Glomerular visceral epithelial cell (primary cell): ENCODE measurements at regions not wholly inside any gene's neighbourhood (a gene's known extent, or its start where the extent isn't known, plus 50 kb on each side); places are given as distances from the start of the nearest gene placed in this dataset.
"Not testable (repeated sequence)": the region's sequence is repeated elsewhere in the genome, so short reads cannot be mapped to it uniquely, and the experiment has no call there.

Source experiments
- DNase-seq: peaks from one replicate; pipeline ENCODE4 v3.0.0-alpha.2; 2016; ENCODE audit errors: extremely low spot score

DNA sequence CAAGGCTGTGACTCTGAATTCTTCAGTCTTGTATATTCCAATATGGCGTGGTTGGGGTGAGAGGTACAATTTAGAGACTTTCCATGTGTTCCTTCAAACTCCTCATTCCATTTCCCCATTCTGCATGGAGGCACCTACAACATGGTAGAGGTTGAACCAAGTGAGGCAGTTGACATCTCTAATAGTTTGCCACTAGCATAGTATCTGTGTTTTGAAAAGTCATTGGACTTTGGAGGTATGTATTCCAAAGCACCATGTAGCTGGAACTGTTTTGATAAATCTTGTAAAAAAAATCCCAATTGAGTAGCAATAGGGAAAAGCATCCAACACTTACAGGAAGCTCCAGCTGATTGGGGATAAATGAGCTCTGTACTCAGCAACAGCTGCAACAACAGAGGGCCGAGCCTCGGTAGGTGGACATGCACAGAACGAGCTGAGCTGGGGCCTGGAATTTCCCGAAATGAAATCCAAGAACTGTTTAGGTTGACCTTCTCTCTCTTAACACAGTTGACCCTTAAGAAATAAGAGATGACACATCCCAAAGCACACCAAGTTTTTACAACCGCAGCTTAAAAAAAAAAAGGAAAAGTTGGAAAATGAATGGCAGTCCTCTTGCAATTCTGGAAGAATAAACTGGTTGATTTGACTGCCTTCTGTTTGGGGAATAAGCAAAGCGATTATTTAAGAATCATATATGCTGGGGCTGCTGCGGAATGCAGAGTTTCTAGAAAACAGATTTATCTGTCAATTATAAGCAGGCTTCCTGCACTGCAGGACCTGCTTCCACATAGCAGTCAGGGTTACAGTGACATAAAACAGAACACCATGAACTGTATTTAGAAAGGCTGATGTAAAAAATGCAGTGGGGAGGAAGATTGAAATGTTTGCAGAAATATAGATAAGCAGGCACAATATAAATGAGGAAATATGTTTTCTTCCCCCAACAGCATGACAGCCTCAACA, 194.6 kb upstream of the KRR1 start:
- peak; percentile 93 for DNase-seq

DNA sequence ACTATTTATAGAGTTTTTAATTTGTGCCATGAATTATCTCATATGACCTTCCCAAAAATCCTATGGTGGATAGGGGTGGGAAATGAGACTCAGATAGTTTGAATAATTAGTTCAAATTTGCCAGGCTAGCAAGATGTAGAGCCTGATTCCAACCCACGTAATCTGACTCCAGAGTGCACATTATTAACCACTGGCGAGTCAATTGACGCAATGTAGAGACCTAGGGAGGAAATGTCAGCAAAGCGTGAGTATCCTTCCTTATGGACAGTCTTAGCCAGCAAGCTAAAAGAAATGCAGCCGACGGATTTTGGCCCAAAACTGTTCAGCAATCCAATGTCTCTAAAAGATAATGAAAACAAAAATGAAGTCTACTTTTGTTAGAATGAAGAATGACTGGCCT, 193.3 kb upstream of the KRR1 start:
- no peak for DNase-seq

DNA sequence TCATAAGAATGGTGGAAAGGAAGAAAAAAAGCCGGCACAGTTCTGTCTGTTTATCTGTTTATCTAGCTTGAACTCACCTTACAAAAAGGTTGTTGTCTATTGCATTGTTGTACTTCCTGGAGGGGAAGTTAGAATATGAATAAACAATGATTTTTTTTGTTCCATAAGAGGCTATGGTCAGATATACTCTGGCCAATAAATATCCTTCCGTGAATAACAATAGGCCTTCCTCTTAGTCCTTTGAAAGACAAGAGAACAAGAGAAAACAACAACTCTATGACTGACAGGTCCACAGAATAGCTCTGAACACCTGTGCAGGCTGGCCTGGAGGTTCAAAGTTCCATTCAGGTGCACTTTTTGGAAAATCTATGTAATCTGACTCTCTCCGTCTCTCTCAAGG, 192.8 kb upstream of the KRR1 start:
- no peak for DNase-seq

DNA sequence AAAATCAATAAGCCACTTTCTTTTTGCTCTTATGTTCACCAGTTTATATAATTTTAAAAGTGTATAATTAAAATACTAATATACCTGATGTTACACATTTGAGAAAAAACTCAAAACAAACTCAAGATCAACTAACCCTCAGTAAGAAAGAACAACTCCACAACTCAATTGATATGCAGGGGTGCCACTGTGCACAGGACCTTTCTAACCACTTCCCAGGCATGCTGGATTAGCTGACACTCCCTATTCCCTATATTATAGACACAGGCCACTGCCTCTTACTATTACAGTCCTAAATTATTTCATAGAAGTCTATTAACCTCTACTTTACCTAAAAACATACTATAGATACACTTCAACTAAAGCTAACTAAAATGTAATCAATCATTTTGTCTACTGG, 191.7 kb upstream of the KRR1 start:
- no peak for DNase-seq

DNA sequence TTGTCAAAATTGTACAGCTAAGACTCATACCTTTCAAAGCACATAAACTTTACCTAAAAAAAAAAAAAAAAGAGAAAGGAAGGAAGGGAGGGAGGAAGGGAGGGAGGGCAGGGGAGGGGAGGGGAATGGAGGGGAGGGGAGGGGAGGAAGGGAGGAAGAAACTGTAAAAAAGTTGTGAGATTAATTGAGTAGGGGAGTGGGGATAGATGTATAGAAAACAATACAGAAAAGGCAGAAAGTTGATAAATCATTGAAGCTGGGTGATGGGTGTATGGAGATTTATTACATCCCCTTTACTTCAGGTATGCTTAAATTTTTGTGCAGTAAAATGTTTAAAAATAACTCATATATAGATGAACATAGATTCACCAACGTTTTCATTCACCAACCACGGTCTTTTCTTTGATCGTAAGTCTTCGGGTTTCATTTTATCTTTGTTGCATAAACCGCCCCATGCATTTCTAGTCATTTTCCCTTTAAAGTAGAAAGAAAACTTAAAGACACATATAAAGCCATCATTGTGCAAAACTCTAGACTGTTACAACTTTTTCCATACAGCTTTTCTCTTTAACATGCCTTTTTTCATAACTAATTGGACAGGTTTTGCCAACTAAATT, 191.2 kb upstream of the KRR1 start:
- no peak for DNase-seq

DNA sequence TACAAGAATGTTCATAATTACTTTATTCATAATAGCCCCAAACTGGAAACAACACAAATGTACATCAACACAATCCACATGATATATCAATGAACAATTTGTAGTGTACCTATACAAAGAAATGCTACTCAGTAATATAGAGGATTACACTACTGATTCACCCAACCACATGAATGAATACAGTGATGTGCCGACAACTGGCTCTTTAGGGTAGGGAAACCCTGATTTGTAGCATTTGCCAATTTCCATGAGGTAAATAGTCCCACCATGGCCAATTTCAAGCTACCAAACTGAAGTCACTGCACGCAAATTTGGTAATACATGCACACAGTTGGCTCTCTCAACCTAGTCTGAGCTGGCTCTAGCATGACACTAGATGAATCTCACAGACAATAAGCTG, 190.4 kb upstream of the KRR1 start:
- DNase-seq: no peak

DNA sequence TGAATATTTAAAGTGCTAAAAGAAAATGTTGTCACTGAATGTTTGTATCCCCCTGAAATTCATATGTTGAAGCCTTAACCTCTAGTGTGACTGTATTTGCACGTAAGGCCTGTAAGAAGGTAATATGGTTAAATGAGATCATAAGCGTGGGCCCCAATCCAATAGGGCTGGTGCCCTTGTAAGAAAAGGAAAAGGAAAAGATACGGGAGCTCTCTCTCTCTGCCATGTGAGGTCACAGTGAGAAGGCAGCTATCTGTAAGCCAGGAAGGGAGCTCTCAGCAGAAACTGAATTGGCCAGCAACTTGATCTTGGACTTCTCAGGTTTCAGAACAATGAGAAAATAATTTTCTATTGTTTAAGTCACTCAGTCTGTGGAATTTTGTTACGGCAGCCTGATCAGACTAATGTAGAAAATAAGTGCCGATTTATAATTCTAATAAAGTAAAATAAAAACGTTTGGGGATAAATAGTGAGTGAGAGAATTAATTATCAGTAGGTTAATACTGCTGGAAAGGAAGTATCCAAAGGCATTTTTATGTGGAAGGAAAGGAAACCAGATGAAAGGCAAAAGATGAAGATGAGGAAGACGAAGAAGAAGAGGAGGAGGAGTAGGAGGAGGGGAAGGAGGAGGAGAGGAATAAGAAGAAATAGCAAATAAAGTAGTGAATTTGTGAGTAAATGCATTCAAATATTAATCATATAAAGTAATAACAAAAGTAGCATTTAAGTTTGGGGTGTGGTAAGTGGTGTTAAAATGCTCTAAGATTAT, 188.5 kb upstream of the KRR1 start:
- no peak for DNase-seq

DNA sequence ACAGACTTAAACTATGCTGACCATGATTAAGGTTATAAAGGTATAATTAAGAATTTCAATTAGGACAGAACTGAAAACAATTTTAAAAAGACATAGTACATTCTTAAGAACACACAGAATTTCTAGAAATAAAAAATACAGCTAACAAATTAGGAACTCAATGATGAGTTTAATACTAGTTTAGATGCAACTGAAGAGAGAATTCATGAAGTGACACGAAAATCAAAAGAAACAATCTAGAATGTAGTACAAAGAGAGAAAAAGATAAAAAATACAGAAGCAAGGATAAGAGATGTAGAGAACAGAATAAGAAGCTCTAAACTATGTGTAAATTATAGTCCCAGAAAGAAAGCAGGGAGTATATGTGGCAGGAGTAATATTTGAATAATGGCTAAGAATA, 187.8 kb upstream of the KRR1 start:
- no peak for DNase-seq

DNA sequence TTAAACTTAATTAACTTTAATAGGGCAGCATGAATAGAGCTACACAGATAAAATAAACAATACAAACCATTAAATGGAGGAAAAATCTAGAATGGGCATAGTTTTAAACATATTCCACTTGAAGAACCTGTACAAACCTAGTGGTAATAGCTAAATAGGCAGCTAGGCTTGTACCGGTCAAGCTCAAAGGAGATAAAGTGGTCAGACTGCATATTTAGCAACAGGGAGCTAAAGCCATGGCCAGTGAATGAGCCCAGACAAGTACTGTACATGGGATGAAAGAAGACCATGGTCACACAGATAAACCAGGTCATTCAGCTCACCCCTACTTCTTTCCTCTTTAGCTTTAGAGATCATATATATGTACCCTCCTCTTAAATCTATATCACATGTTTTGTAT, 186.6 kb upstream of the KRR1 start:
- DNase-seq: no peak

DNA sequence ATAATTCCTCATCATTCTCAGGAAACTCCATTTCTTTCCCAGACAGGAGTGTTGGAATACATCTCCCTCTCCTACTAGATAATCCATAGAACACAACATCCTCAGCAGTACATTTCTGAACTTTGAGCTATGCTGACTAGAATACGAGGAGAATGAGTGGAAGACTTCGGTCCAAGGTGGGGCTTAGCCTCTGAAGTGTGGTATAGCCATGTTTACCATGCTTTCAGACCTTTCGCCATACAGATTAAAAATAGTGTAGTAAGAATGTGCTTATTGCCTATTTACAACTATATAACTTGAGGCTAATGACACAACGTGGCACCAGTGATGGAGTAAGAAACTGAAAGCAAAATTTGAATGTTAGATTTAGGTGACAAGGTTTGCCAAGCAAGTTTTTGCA, 184.5 kb upstream of the KRR1 start:
- DNase-seq: no peak

DNA sequence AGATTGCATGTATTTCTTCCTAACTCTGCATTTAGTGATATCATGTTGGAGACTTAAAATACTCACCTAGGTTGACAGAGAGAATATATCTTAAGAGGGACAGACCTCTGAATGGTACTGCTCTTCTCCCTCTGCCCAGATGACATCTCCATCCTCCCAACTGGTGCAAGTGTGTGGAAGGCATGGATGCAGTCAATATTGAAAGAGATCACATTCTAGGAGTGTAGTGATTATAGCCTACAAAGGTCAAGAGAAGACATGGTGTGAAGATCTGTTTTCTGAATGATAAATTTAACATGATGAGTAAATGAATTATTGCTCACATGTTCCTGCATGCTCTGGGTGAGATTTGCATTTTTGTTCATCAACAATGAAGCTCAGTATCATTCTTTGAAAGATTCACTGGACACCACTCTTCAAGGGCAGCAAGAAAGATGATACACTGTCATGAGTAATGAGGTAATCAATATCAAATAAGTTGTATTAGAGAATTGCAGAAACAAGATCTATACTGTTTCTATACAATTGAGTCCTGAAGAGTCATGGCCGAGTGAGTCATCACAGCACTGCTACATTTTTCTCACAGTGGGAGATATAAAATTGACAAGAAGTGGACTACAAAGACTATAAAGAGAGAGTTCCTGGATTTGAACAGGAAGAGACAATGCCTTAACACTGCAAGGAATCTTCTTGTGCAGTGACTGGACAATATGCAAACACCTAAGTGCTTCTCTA, 183.3 kb upstream of the KRR1 start:
- DNase-seq: no peak

DNA sequence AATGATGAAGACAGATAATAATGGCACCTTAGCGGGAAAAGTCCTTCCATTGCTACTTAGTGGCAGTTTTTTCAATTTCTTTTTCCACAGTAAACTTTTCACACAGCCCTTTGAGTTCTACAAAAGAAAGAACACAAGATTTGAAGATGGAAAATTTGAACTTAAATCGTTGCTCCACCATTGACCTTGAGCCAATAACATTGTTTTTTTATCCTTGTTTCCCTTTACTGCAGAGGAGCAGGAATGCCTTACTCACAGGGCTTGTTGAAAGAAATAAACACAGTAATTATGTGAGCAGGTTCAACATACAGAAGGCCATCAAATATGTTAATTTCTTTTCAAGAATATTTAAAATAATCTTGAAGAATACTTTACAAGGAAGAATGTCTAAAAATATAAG, 181.5 kb upstream of the KRR1 start:
- DNase-seq: no peak

DNA sequence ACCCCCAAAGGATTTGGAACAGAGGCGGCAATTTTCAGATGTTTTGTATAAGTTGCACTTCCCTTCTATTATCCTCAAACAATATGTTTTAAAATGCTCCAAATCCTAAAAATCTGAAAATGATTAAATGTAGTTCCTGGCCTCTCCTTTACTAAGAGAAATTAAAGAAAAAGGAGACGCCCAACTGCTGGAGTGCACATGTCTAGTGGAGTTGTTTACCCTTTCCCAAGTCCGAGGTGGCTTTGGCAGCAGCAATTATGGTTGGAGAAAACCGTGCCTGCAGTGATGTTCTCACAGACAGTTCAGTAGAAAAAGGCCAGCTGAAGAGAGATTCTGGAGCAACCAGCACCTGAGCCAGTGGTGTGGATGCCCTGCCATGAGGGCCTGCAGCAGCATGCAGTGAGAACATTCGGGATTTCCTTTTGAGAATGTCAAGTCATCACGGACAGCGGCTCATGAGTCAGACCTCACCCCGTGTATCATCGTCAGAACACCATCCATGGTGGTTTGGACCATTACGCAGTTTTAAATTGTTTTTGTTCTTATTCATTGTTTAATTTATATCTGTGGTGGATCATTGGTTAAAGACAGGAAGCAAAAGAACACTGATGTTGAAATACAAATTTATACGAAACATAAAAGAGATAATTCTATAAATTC, 179.0 kb upstream of the KRR1 start:
- DNase-seq: peak; percentile 86

DNA sequence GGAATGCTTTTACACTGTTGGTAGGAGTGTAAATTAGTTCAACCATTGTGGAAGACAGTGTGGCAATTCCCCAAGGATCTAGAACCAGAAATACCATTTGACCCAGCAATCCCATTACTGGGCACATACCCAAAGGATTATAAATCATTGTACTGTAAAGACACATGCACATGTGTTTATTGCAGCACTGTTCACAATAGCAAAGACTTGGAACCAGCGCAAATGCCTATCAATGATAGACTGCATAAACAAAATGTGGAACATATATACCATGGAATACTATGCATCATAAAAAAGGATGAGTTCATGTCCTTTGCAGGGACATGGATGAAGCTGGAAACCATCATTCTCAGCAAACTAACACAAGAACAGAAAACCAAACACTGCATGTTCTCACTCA, 174.8 kb upstream of the KRR1 start:
- DNase-seq: not testable (repeated sequence)

DNA sequence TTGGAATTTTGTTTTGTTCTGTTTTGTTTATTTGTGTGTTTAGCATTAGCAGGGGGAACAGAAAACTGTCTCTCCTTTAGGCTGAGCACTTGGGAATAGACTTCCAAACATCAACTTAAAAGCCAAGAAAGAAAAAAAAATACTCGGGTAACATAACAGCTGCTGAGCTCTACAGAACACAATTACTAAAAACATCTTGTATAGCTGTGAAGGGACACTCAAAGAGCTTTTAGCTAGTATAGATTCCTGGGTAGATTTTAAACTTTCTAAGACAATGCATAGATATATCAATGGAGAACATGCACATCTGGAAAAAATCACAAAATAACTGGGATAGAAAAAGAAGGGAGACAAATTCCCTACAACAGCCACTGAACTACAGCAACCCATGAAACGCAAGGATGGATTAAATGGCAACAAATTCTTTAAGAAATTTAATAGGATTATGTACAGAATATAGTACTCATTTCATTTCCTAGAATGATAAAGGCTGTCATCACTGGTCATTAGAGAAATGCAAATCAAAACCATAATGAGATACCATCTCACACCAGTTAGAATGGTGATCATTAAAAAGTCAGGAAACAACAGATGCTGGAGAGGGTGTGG, 174.3 kb upstream of the KRR1 start:
- DNase-seq: no peak

DNA sequence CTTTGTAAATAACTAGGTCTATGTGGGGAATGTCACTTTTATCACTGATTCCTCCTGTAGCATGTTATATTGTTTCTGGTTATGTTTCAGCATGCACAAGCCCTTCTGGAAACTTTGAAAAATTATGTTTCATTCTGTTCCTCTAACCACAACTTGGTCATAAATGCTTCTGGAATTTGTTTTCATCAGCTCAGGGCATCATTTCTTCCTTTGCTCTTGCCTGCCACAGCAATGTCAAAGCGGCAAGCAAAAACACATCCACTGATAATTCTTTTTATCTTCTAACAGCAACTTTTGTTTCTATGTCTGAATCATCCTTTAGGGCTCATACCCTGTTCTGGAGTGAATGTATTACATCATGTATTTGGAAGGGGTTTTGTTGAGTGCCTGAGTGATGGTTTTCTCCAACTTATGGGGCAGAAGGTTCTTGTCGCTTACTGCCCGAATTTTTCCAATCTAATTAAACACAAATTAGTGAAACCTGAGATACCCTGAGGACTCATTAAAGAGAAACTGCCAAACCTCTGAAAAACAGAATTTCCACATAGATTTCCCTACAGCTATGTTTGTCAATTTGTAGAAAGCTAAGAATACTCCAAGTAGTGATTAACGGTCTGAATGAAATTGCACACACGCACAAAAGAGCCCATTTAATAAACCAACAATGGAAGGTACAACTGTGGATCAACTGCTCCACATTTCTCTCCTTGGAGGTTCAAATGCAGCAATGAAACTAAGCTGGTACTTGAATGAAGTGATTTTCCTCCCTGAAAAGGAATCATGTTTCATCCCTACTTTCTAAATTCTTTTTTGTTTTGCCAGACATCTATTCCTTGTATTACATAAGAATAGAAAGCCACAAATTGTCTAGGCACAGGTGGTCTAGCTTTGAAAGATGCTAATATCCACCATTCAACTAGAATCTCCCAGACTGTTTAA, 173.5 kb upstream of the KRR1 start:
- DNase-seq: no peak

DNA sequence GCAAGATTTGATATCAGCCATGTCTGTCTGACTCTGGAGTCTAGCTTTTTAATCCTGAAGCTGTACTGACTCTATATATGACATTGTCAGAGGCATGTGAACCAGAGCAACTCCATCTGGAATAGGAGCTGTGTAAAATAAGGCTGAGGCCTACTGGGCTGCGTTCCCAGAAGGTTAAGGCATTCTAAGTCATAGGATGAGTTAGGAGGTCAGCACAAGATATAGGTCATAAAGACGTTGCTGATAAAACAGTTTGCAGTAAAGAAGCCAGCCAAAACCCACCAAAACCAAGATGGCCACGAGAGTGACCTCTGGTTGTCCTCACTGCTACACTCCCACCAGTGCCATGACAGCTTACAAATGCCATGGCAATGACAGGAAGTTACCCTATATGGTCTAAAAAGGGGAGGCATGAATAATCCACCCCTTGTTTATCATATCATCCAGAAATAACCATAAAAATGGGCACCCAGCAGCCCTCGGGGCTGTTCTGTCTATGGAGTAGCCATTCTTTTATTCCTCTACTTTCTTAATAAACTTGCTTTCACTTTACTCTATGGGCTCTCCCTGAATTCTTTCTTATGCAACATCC, 172.7 kb upstream of the KRR1 start:
- DNase-seq: not testable (repeated sequence)

DNA sequence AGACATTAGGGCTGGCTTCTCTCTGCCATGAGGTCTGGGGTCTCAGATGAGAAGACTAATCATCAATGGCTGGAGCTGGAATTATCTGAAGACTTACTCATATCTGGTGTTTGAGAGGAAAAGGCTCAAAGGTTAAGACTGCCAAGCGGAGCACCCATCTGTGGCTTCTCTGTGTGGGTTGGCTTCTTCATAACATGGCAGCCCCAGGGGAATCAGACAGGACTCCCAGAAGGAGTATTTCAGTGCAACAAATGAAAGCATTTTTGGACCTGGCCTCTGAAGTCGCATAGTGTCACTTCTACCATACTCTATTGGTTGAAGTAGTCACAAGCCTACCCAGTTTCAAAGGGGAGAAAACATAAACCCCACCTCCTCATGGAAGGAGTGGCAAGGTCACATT, 171.8 kb upstream of the KRR1 start:
- no peak for DNase-seq

DNA sequence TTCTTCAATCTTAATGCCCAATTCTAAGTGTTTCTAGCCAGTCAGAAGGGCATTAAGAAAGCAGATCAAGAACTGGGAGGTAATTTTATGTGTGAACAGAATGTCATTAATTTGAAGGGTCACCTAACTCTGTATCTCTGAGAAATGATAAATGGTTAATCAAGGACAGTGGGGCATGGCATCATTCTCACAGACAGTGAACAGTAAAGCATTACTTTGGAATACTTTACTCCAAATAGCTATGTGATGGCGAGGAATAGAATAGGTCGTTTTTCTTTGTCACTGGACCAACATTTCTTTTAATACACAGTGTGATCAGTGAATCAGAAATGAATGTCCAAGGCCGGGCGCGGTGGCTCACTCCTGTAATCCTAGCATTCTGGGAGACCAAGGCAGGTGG, 166.1 kb upstream of the KRR1 start:
- no peak for DNase-seq
